ENCODE measurements at regions not wholly inside any gene's neighbourhood (a gene's known extent, or its start where the extent isn't known, plus 50 kb on each side); places are given as distances from the start of the nearest gene placed in this dataset.

- no peak for ATAC-seq
- Histone ChIP-seq H3K9me2 (ENCODE audit: insufficient read depth) (no peaks in the 10 kb centered on the region), H4K20me1 (replicated peaks; ENCODE audit: insufficient read depth) (no peaks in the 10 kb centered on the region), H3K36me3 (ENCODE audit: insufficient read depth) (no peaks in the 10 kb centered on the region), H2AFZ (no peak overlapping the region), H3K4me1 (ENCODE audit: insufficient read depth) (no peaks in the 10 kb centered on the region), H3K27me3 (ENCODE audit: insufficient read depth) (no peaks in the 10 kb centered on the region), H3K79me2 (replicated peaks; ENCODE audit: insufficient read depth) (no peaks in the 10 kb centered on the region), H3F3A (replicated peaks; ENCODE audit: low read depth) (no peaks in the 10 kb centered on the region), H3K4me3 (no peak overlapping the region), H3K4me2 (no peak overlapping the region), H3K27ac (ENCODE audit: low read depth) (no peak overlapping the region)
- H3K4me3 Mint-ChIP-seq: no peak overlapping the region
- TF ChIP-seq EZH2 (IDR thresholded peaks at IDR 0.05; ENCODE audit: low read depth, unreplicated experiment) (no peak), EZH2phosphoT487 (IDR thresholded peaks at IDR 0.05; ENCODE audit: unreplicated experiment) (no peak), REST (IDR thresholded peaks at IDR 0.05; ENCODE audit: unreplicated experiment) (no peak), NANOG (IDR thresholded peaks at IDR 0.05; ENCODE audit: borderline replicate concordance) (no peak), ZNF114 (CRISPR knock-in tag; IDR thresholded peaks at IDR 0.05) (no peak), STAT1 (IDR thresholded peaks at IDR 0.05; ENCODE audit: unreplicated experiment) (no peak)
- H3K9me3 Mint-ChIP-seq: peaks cover 19% of the 10 kb centered on the region
- DNase-seq (ENCODE audit: low spot score): no peak
- peaks cover 39% of the 10 kb centered on the region for H3K36me3 Mint-ChIP-seq (ENCODE audit: low read depth)
- H3K27ac Mint-ChIP-seq: no peak overlapping the region
- H3K27me3 Mint-ChIP-seq (ENCODE audit: insufficient read depth, low read depth, poor library complexity): peaks cover 30% of the 10 kb centered on the region
- peaks cover 3% of the 10 kb centered on the region; the same call in 1 of the 3 replicates for H3K4me1 Mint-ChIP-seq
Measured at GRCh38 chr11:70495351-70496310, 97.3 kb downstream of the CTTN start.

- H3K4me1 Mint-ChIP-seq: peaks cover 3% of the 10 kb centered on the region; the same call in 1 of the 3 replicates
Measured at GRCh38 chr11:70496591-70497535, 98.5 kb downstream of the CTTN start.

More at GRCh38 chr11:70496591-70497535, 98.5 kb downstream of the CTTN start:
- ATAC-seq (no peak), DNase-seq (ENCODE audit: low spot score) (no peak)
- Mint-ChIP-seq H3K9me3 (peaks cover 6% of the 10 kb centered on the region; the same call in 1 of the 3 replicates), H3K27me3 (ENCODE audit: insufficient read depth, low read depth, poor library complexity) (peaks cover 24% of the 10 kb centered on the region), H3K27ac (no peak overlapping the region), H3K4me3 (no peak overlapping the region), H3K36me3 (ENCODE audit: low read depth) (peaks cover 26% of the 10 kb centered on the region)
- H3K9me2 ChIP-seq (ENCODE audit: insufficient read depth): no peaks in the 10 kb centered on the region
- no peaks in the 10 kb centered on the region for H3K27me3 ChIP-seq (ENCODE audit: insufficient read depth)
- no peak overlapping the region for H3K4me2 ChIP-seq
- no peak overlapping the region for H3K27ac ChIP-seq (ENCODE audit: low read depth)
- no peaks in the 10 kb centered on the region for H3K36me3 ChIP-seq (ENCODE audit: insufficient read depth)
- no peaks in the 10 kb centered on the region for H3K79me2 ChIP-seq (replicated peaks; ENCODE audit: insufficient read depth)
- TF ChIP-seq STAT1 (IDR thresholded peaks at IDR 0.05; ENCODE audit: unreplicated experiment): no peak
- TF ChIP-seq NANOG (IDR thresholded peaks at IDR 0.05; ENCODE audit: borderline replicate concordance): no peak
- H4K20me1 ChIP-seq (replicated peaks; ENCODE audit: insufficient read depth): no peaks in the 10 kb centered on the region
- H3F3A ChIP-seq (replicated peaks; ENCODE audit: low read depth): no peaks in the 10 kb centered on the region
- no peak overlapping the region for H2AFZ ChIP-seq
- no peak overlapping the region for H3K4me3 ChIP-seq
- no peaks in the 10 kb centered on the region for H3K4me1 ChIP-seq (ENCODE audit: insufficient read depth)

Data from GM23338 (cell line).